NCI-H2171 (cell line): ENCODE measurements at regions not wholly inside any gene's neighbourhood (a gene's known extent, or its start where the extent isn't known, plus 50 kb on each side); places are given as distances from the start of the nearest gene placed in this dataset.
A peak's percentile ranks its signal among the peaks of the same experiment; 100 is the strongest.
"Not testable (repeated sequence)": the region's sequence is repeated elsewhere in the genome, so short reads cannot be mapped to it uniquely, and the experiment has no call there.

Experiments used
- DNase-seq: peaks from one replicate; lab custom pipeline; 2025; lab: John Stamatoyannopoulos, UW

- DNase-seq, result no peak
Measured at GRCh38 chr15:88995449-88995848, 82.3 kb upstream of the MFGE8 start.

GRCh38 chr15:88997531-88997930 is 84.4 kb upstream of the MFGE8 start:
- DNase-seq, result no peak

GRCh38 chr15:88998980-88999713 is 86.0 kb upstream of the MFGE8 start:
- no peak for DNase-seq

GRCh38 chr15:89001708-89002275 is 86.5 kb upstream of the ABHD2 start:
- DNase-seq, result not testable (repeated sequence)

GRCh38 chr15:89002281-89002761 is 85.9 kb upstream of the ABHD2 start:
- DNase-seq, result no peak

GRCh38 chr15:89002830-89003229 is 85.4 kb upstream of the ABHD2 start:
- no peak for DNase-seq

GRCh38 chr15:89003865-89004725 is 84.2 kb upstream of the ABHD2 start:
- no peak for DNase-seq

GRCh38 chr15:89004726-89005030 is 83.6 kb upstream of the ABHD2 start:
- no peak for DNase-seq

- not testable (repeated sequence) for DNase-seq
Measured at GRCh38 chr15:89007527-89007926, 80.7 kb upstream of the ABHD2 start.

- no peak for DNase-seq
Measured at GRCh38 chr15:89007989-89008388, 80.3 kb upstream of the ABHD2 start.

GRCh38 chr15:89009080-89009479 is 79.2 kb upstream of the ABHD2 start:
- no peak for DNase-seq

GRCh38 chr15:89015412-89016097 is 72.7 kb upstream of the ABHD2 start:
- no peak for DNase-seq

- DNase-seq, result no peak
Measured at GRCh38 chr15:89016549-89017041, 71.7 kb upstream of the ABHD2 start.

GRCh38 chr15:89017370-89018066 is 70.7 kb upstream of the ABHD2 start:
- DNase-seq, result peak; percentile 72

GRCh38 chr15:89018207-89018606 is 70.0 kb upstream of the ABHD2 start:
- no peak for DNase-seq

GRCh38 chr15:89019436-89019835 is 68.8 kb upstream of the ABHD2 start:
- DNase-seq, result no peak

- DNase-seq, result no peak
Measured at GRCh38 chr15:89021224-89021623, 67.0 kb upstream of the ABHD2 start.

- DNase-seq, result not testable (repeated sequence)
Measured at GRCh38 chr15:89021886-89022285, 66.4 kb upstream of the ABHD2 start.

- DNase-seq, result no peak
Measured at GRCh38 chr15:89023311-89023961, 64.8 kb upstream of the ABHD2 start.

- no peak for DNase-seq
Measured at GRCh38 chr15:89024418-89024817, 63.8 kb upstream of the ABHD2 start.

- DNase-seq, result no peak
Measured at GRCh38 chr15:89026167-89026566, 62.1 kb upstream of the ABHD2 start.
